ENCODE measurements at regions not wholly inside any gene's neighbourhood (a gene's known extent, or its start where the extent isn't known, plus 50 kb on each side); places are given as distances from the start of the nearest gene placed in this dataset.

- no peak for DNase-seq
Measured at GRCh38 chr6:76381612-76382011, 309.1 kb upstream of the IMPG1 start.

- DNase-seq = no peak
Measured at GRCh38 chr6:76351275-76351674, 278.8 kb upstream of the IMPG1 start.

GRCh38 chr6:76347539-76347938, 275.1 kb upstream of the IMPG1 start:
- DNase-seq = no peak

- DNase-seq = no peak
Measured at GRCh38 chr6:76342611-76343160, 270.2 kb upstream of the IMPG1 start.

- no peak for DNase-seq
Measured at GRCh38 chr6:76330031-76330430, 257.6 kb upstream of the IMPG1 start.

GRCh38 chr6:76326871-76327270, 254.4 kb upstream of the IMPG1 start:
- no peak for DNase-seq

Data from inflammatory macrophage (primary cell).